K562 (cell line): ENCODE measurements at regions not wholly inside any gene's neighbourhood (a gene's known extent, or its start where the extent isn't known, plus 50 kb on each side); places are given as distances from the start of the nearest gene placed in this dataset.

Experiments used
- ATAC-seq: fragments of 200-7000 bp; cut with Tn5 transposase; 3 replicates; pipeline ENCODE4 v1.9.1; 2020; ENCODE audit warnings: moderate library complexity
- BruUV-seq: library from RNA; stranded (reverse); fragments of 400-500 nt; replicated peaks from 2 replicates; lab custom pipeline; 2021; lab: Mats Ljungman, UMichigan
- CTCF ChIA-PET: fragments of 300-600 bp; formaldehyde crosslinking; extraction: SDS; loops from one replicate; lab custom pipeline; 2021; ENCODE audit warnings: low intra/inter-chr PET ratio; lab: Yijun Ruan, JAX
- POLR2A ChIA-PET: fragments of 300-600, 350-650 bp; sonication (Branson Sonifier 250); formaldehyde crosslinking; extraction: SDS; loops from one replicate; lab custom pipeline; 2021; ENCODE audit warnings: antibody characterized with exemption, inconsistent platforms; lab: Yijun Ruan, JAX
- DNase-seq, 4 experiments: peaks; one replicate each; pipeline versions ENCODE4 v3.0.0 to v3.0.0-alpha.2; 2011 to 2018; ENCODE audit warnings: low spot score in 3 of 4, mixed read lengths in 3 of 4; ENCODE audit errors: extremely low read depth in 1 of 4
- FAIRE-seq: peaks from 2 replicates; lab custom pipeline; 2011; peaks lifted over from hg19 to GRCh38; lab: Jason Lieb, UNC
- H2AFZ ChIP-seq: 2 replicates; pipeline ENCODE4 v1.6.0; 2011; ENCODE audit warnings: low read depth, low read length, control low read depth, inconsistent platforms
- H3K27ac ChIP-seq: fragments of 200-600 bp; 3 replicates; pipeline ENCODE4 v1.8.0; 2011; ENCODE audit warnings: low read depth, mild to moderate bottlenecking, control low read depth, inconsistent platforms, low read length, moderate library complexity, mixed read lengths; ENCODE audit errors: extremely low read depth
- H3K27me3 ChIP-seq, 2 experiments: fragments of 300-600 bp in 1 of 2; 2 replicates in 1 of 2; 3 replicates in 1 of 2; pipeline versions ENCODE4 v1.6.0 to v1.8.0; 2011; ENCODE audit warnings: inconsistent platforms in 2 of 2, low read length in 2 of 2, mild to moderate bottlenecking in 1 of 2, mixed read lengths in 1 of 2, moderate library complexity in 1 of 2; ENCODE audit not compliant: control insufficient read depth in 2 of 2, insufficient read depth in 2 of 2
- H3K36me3 ChIP-seq: fragments of 300-600 bp; 3 replicates; pipeline ENCODE4 v1.8.0; 2011; ENCODE audit warnings: mild to moderate bottlenecking, low read length, inconsistent platforms; ENCODE audit not compliant: control insufficient read depth, insufficient read depth
- H3K4me1 ChIP-seq, 2 experiments: fragments of 200-600 bp in 1 of 2; replicated peaks in 1 of 2; 2 replicates in 1 of 2; 3 replicates in 1 of 2; pipeline versions ENCODE4 v1.5.1 to v1.8.0; 2011; ENCODE audit warnings: inconsistent platforms in 2 of 2, low read length in 2 of 2, mild to moderate bottlenecking in 1 of 2, mixed read lengths in 1 of 2, moderate library complexity in 1 of 2; ENCODE audit not compliant: control insufficient read depth in 2 of 2, insufficient read depth in 2 of 2
- H3K4me2 ChIP-seq: 2 replicates; pipeline ENCODE4 v1.6.1; 2011; ENCODE audit warnings: low read length, control low read depth, inconsistent platforms, mixed read lengths; ENCODE audit not compliant: insufficient read depth
- H3K4me3 ChIP-seq: fragments of 200-600 bp; sonication (generic), shearing (Covaris generic); 2 replicates; pipeline ENCODE4 v1.5.1; 2016; ENCODE audit warnings: control low read depth, inconsistent platforms
- H3K79me2 ChIP-seq: fragments of 200-600 bp; 3 replicates; pipeline ENCODE4 v1.8.0; 2011; ENCODE audit warnings: low read length, inconsistent platforms; ENCODE audit not compliant: control insufficient read depth, insufficient read depth
- H3K9ac ChIP-seq, 2 experiments: 2 replicates each; pipeline versions ENCODE4 v1.6.0 to v1.6.1; 2011; ENCODE audit warnings: low read depth in 2 of 2, low read length in 2 of 2, control low read depth in 1 of 2, inconsistent platforms in 1 of 2, mild to moderate bottlenecking in 1 of 2, mixed read lengths in 1 of 2; ENCODE audit not compliant: insufficient read depth in 1 of 2
- H3K9me1 ChIP-seq: one replicate; pipeline ENCODE4 v1.6.0; 2011; ENCODE audit warnings: inconsistent platforms, mild to moderate bottlenecking, low read length, moderate library complexity; ENCODE audit not compliant: control insufficient read depth, insufficient read depth
- H3K9me3 ChIP-seq: replicated peaks from 2 replicates; pipeline ENCODE4 v1.5.1; 2011; ENCODE audit warnings: low read depth, low read length, inconsistent platforms; ENCODE audit not compliant: control insufficient read depth, insufficient read depth
- H4K20me1 ChIP-seq: replicated peaks from 2 replicates; pipeline ENCODE4 v1.6.1; 2011; ENCODE audit warnings: low read length, inconsistent platforms, mixed read lengths; ENCODE audit not compliant: control insufficient read depth, insufficient read depth
- CBX8 ChIP-seq: fragments of 200-600 bp; sonication (generic); IDR thresholded peaks from 2 replicates; pipeline ENCODE4 v1.6.1; 2012; ENCODE audit warnings: borderline replicate concordance, mixed run types, low read depth, mild to moderate bottlenecking, moderate library complexity, mixed read lengths, low read length, control low read depth, inconsistent platforms; ENCODE audit not compliant: poor library complexity, severe bottlenecking; ENCODE audit errors: extremely low read depth
- CHCHD3 ChIP-seq: fragments of 250-450 bp; sonication (Bioruptor Pico); IDR thresholded peaks from 2 replicates; pipeline ENCODE4 v2.1.2; 2022; ENCODE audit warnings: mild to moderate bottlenecking
- CLOCK ChIP-seq: fragments of 250-450 bp; sonication (Bioruptor Pico); IDR thresholded peaks from 2 replicates; pipeline ENCODE4 v1.4.0; 2020; ENCODE audit warnings: mild to moderate bottlenecking, moderate library complexity, borderline replicate concordance
- FOXP4 ChIP-seq: sonication (generic); formaldehyde crosslinking; IDR thresholded peaks from 2 replicates; pipeline ENCODE4 v1.8.0; 2022; ENCODE audit warnings: mild to moderate bottlenecking, missing genetic modification reagents, borderline replicate concordance
- GATAD2B ChIP-seq: fragments of 450-650 bp; IDR thresholded peaks from 2 replicates; pipeline ENCODE4 v1.6.1; 2017; ENCODE audit warnings: mild to moderate bottlenecking, borderline replicate concordance
- MCM2 ChIP-seq: fragments of 450-650 bp; IDR thresholded peaks from 2 replicates; pipeline ENCODE4 v1.6.1; 2017; ENCODE audit warnings: low read depth, mild to moderate bottlenecking
- NR2C2 ChIP-seq, 2 experiments: fragments of 200-800 bp in 1 of 2; sonication (Bioruptor generic) in 1 of 2; sonication (generic) in 1 of 2; formaldehyde crosslinking in 1 of 2; IDR thresholded peaks; 2 replicates each; pipeline versions ENCODE4 v1.6.1 to v1.8.0; 2016 to 2022; ENCODE audit warnings: mild to moderate bottlenecking in 1 of 2, missing compliant biosample characterization in 1 of 2, missing genetic modification characterization in 1 of 2, missing genetic modification reagents in 1 of 2
- RBFOX2 ChIP-seq: fragments of 200-400 bp; formaldehyde crosslinking; IDR thresholded peaks from 2 replicates; pipeline ENCODE4 v1.6.1; 2017; ENCODE audit warnings: low read depth, mild to moderate bottlenecking, low read length, moderate library complexity
- RHOXF2B ChIP-seq: fragments of 250-450 bp; sonication (Bioruptor Pico); conservative IDR thresholded peaks from 2 replicates; pipeline ENCODE4 v1.5.1; 2021
- SMAD1 ChIP-seq: fragments of 150-350 bp; IDR thresholded peaks from 2 replicates; pipeline ENCODE4 v1.6.1; 2014; ENCODE audit warnings: low read length, low read depth; ENCODE audit not compliant: partially characterized antibody
- SRSF9 ChIP-seq: fragments of 200-400 bp; formaldehyde crosslinking; IDR thresholded peaks from 2 replicates; pipeline ENCODE4 v1.6.1; 2017; ENCODE audit warnings: low read depth, low read length, borderline replicate concordance
- STAG1 ChIP-seq: sonication (generic); formaldehyde crosslinking; IDR thresholded peaks from 2 replicates; pipeline ENCODE4 v1.5.0; 2020; ENCODE audit warnings: missing genetic modification reagents, borderline replicate concordance
- ZBTB1 ChIP-seq: sonication (generic); formaldehyde crosslinking; IDR thresholded peaks from 2 replicates; pipeline ENCODE4 v1.8.1; 2023; ENCODE audit warnings: missing genetic modification reagents, low read depth, mild to moderate bottlenecking, borderline replicate concordance
- ZNF518B ChIP-seq: fragments of 250-450 bp; sonication (Bioruptor Pico); IDR thresholded peaks from 2 replicates; pipeline ENCODE4 v1.5.0; 2021; ENCODE audit warnings: mild to moderate bottlenecking, moderate library complexity
- ZNF76 ChIP-seq: fragments of 250-450 bp; sonication (Bioruptor Pico); IDR thresholded peaks from 2 replicates; pipeline ENCODE4 v1.4.0; 2020; ENCODE audit warnings: mild to moderate bottlenecking, moderate library complexity, borderline replicate concordance
- WGBS: fragments of 100-300 bp; shearing (Covaris generic); methylation state at CpG from one replicate; pipeline ENCODE4 v1.1.6; 2016; ENCODE audit warnings: low coverage, mixed read lengths; ENCODE audit not compliant: insufficient coverage; ENCODE audit errors: missing lambda C conversion rate; 5-methylcytosine and 5-hydroxymethylcytosine counted together
- in situ Hi-C: fragments of 300-500 bp; cut with MboI; formaldehyde crosslinking; loops from 4 replicates; pipeline ENCODE4 v1.15.0; 2018; ENCODE audit warnings: inconsistent platforms, mixed read lengths
- intact Hi-C: fragments of 100-400 bp; cut with micrococcal nuclease; formaldehyde crosslinking; loops from 2 replicates; pipeline ENCODE4 v1.14.2; 2022

- Histone ChIP-seq H3K9me3 (no peaks in the 10 kb centered on the region), H3K27me3 (no peaks in the 10 kb centered on the region), H3K9me1 (no peaks in the 10 kb centered on the region), H4K20me1 (no peaks in the 10 kb centered on the region), H2AFZ (no peak overlapping the region), H3K9ac (no peak overlapping the region), H3K79me2 (no peaks in the 10 kb centered on the region), H3K27ac (no peak overlapping the region), H3K4me3 (no peak overlapping the region), H3K36me3 (no peaks in the 10 kb centered on the region), H3K4me2 (no peak overlapping the region), H3K4me1 (no peaks in the 10 kb centered on the region; a peak in 1 of 5 replicates)
- BruUV-seq = no TSS peak
- ChIA-PET POLR2A (no interaction called here), CTCF (no interaction called here)
- no peak for FAIRE-seq
- in situ Hi-C loops (no loop called here), intact Hi-C loops (no loop called here)
- no peak for ATAC-seq
- WGBS = 0% methylated on average over 6 of the region's 6 CpGs
- DNase-seq = no peak
- no peak for TF ChIP-seq GATAD2B
- no peak for TF ChIP-seq ZNF518B (CRISPR knock-in tag)
- TF ChIP-seq SRSF9 = no peak
- no peak for TF ChIP-seq CBX8
- TF ChIP-seq CHCHD3 (CRISPR knock-in tag) = no peak
- no peak for TF ChIP-seq NR2C2 (CRISPR knock-in tag; IDR thresholded peaks at IDR 0.05)
- TF ChIP-seq NR2C2 (tag; IDR thresholded peaks at IDR 0.05) = no peak
- no peak for TF ChIP-seq ZNF76
- TF ChIP-seq RBFOX2 = no peak
- no peak for TF ChIP-seq FOXP4
- TF ChIP-seq RHOXF2B (CRISPR knock-in tag) = no peak
- TF ChIP-seq MCM2 = no peak
- TF ChIP-seq SMAD1 = no peak
- TF ChIP-seq STAG1 (CRISPR knock-in tag) = no peak
- no peak for TF ChIP-seq CLOCK (CRISPR knock-in tag)
- TF ChIP-seq ZBTB1 (CRISPR knock-in tag) = no peak
Observed at GRCh38 chr9:109916316-109916715, 136.3 kb downstream of the PALM2AKAP2 start.
